ENCODE measurements at regions not wholly inside any gene's neighbourhood (a gene's known extent, or its start where the extent isn't known, plus 50 kb on each side); places are given as distances from the start of the nearest gene placed in this dataset.
"Not testable (repeated sequence)": the region's sequence is repeated elsewhere in the genome, so short reads cannot be mapped to it uniquely, and the experiment has no call there.

DNA sequence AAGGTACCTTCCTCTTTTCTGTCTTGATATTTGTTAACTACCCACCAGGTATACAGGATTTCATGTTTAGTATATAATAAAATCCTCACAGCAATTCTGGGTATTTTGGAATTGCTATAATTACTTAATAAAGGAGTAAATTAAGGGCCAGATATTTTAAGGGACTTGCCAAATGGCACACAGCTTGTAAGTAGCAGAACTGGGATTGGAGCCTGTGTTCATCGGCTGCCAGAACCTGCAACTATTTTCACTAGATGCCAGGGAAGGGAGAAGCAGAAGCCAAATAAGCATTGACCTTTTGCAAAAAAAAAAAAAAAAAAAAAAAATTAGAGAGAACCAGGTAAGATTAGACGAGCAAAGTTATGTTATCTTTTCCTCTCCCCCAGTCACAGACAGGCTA, 683.3 kb upstream of the CADM2 start:
- no peak for DNase-seq

DNA sequence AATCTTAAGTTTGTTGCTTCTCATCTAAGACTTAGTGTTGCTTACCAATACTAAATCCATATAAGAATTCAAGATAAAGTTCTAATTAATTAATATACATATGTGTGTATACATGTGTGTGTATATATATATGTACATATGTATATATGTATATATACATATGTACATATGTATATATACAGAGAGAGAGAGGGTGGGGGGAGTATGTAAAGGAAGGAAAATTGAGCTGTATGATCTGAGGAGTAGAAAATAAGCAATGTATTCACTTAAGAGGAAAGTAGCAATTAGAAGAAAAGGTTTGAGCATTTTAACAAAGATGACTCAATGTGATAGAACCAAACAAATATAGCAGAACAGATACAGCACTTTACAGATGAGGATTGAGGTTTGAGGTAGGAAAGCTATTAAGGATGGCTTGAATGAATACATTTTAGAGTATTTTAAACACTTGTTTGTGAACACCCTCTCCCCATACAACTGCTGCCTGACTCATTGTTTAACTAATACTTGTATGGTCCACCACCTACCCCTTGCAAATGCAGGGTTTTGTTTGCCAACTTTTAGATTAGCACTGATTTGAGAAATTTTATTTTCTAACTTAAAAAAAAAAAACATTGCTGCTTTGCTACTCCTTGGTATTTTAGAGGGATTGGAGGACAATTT, 681.1 kb upstream of the CADM2 start:
- no peak for DNase-seq

DNA sequence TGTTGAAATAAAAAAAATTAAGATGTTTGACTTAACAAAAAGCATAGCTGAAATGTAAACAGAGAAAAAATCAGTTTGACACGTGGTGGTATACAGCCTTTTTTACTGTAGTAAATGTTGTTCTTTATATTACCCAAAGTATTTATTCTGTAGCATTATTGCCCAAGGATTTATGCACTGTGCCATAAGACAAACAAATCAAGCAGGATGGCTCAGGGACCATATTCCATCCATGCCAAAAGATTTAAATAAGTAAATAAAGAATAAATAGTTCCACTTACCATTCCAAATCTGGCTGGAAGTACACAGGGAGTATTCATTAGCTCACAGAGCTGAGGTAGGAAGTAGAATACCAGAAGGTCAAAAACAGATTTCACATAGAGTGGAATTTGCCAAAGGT, 666.7 kb upstream of the CADM2 start:
- DNase-seq, result no peak

DNA sequence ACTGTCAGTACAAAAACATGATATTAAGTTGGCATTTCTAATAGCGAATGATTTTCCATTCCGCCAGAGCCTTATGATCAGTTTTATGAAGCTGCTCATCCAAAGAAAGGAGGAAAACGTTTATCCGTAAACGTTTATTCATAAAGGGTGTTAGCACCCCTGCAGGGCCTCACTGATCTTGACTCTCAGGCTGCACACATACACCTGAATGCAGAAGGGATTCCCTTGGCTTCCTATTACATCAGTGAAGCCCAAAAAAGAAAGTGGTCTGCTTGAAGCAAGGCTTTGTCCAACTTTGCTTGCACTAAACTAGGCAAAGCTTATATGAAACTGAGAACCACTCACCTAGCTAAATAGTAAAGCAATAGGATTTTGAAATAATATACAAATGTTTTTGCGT, 659.5 kb upstream of the CADM2 start:
- DNase-seq, result no peak

DNA sequence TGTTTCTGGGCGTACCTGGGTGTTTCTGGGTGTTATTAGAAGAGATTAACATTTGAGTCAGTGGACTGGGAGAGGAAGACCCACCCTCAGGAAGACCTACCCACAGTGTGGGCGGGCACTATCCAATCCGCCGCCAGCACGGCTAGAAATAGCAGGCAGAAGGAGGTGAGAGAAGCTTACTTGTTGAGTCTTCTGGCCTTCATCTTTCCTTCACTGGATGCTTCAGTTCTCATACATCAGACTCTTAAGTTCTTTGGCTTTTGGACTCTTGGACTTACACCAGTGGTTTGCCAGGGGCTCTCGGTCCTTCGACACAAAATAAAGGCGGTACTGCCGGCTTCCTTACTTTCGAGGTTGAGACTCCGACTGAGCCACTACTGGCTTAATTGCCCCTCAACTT, 654.6 kb upstream of the CADM2 start:
- DNase-seq, result no peak

DNA sequence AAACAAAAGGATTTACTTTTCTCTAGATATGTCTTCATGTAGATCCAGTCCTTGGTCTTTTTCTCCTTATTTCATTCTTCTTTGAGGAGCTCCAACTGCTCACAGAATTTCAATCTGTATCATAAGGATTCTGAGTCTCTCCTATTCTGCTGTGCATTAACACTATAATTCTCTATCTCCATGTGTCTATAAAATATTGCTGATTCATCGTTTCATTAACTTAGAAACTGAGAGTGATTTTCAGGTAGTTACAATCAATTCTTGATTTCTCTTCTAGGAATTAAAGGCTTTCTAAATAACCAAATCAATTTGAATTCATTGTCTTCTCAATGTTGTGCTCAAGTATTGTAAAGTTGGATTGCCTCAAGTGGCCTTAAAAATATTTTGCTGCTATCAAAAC, 651.5 kb upstream of the CADM2 start:
- no peak for DNase-seq

DNA sequence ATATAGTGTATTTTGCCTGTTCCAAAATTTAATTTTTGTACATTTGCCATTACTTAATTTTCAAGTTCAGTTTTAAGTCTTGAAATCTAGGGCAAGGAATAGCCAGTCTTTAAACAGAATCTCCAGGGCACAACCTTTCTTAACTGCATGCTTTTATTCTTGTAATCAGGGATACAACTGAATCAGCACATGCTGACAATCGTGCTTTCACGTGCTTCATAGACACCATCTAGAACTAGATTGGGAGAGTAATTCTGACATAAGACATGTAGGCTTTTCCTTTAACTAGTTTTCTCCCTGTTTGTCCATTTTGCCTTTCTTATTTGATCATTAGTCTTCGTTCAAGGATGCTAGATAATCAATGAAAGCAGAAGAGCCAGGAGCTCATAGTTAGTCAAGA, 650.4 kb upstream of the CADM2 start:
- no peak for DNase-seq

DNA sequence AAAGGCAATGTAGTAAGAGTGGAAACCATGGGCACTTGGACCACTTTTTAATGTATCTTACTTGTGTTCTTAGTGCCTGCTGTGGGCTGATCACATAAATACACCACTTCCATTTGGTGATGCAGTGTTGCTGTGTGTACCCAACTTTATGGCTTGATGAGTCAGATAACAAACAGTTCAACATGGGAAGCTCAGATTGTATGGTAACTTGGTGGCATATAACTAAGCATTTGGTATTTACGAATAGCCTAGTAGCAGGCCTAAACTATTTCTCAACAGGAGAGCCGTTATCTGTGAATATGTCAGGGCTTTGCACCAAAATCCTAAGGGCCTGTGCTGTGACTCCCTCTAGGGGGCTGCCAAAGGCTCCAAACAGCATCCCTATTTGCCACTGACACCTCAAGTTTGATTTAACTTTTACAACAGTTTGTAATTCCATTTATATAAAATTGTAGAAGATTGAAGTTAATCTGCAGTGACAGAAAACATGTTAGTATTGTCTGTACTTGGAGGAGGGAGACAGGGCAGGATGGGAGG, 640.4 kb upstream of the CADM2 start:
- DNase-seq, result no peak

DNA sequence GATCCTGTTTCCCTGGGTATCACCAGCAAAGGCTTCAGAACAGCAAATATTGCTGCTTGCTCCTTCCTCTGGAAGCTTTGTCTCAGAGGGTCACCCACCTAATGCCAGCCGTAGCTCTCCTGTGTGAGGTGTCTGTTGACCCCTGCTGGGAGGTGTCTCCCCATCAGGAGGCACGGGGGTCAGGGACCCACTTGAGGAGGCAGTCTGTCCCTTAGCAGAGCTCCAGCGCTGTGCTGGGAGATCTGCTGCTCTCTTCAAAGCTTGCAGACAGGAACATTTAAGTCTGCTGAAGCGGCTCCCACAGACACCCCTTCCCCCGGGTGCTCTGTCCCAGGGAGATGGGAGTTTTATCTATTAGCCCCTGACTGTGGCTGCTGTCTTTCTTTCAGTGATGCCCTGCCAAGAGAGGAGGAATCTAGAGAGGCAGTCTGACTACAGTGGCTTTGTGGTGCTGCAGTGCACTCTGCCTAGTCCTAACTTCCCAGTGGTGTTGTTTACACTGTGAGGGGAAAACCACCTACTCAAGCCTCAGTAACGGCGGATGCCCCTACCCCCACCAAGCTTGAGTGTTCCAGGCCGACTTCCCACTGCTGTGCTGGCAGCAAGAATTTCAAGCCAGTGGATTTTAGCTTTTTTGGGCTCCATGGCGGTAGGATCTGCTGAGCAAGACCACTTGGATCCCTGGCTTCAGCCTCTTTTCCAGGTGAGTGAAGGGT, 593.1 kb upstream of the CADM2 start:
- DNase-seq, result not testable (repeated sequence)
